CD8-positive, alpha-beta memory T cell (primary cell): ENCODE measurements at regions not wholly inside any gene's neighbourhood (a gene's known extent, or its start where the extent isn't known, plus 50 kb on each side); places are given as distances from the start of the nearest gene placed in this dataset.
"Not testable (repeated sequence)": the region's sequence is repeated elsewhere in the genome, so short reads cannot be mapped to it uniquely, and the experiment has no call there.

ENCODE experiments used
- CTCF ChIA-PET: fragments of 350-600 bp; sonication (Branson Sonifier 250); formaldehyde crosslinking; loops from one replicate; lab custom pipeline; 2021; ENCODE audit warnings: antibody characterized with exemption; lab: Charles Lee
- POLR2A ChIA-PET: fragments of 350-600 bp; sonication (Branson Sonifier 250); formaldehyde crosslinking; loops from one replicate; lab custom pipeline; 2021; ENCODE audit warnings: antibody characterized with exemption; lab: Charles Lee
- DNase-seq, 5 donors: peaks; one replicate each; pipeline versions ENCODE4 v3.0.0 to v3.0.0-alpha.2; 2020 to 2022; ENCODE audit warnings: mixed read lengths in 1 of 5
- H3K27ac ChIP-seq: one replicate; pipeline ENCODE4 v1.7.0; 2013; ENCODE audit warnings: low read depth, mild to moderate bottlenecking, low read length, moderate library complexity
- H3K27me3 ChIP-seq: 2 replicates; pipeline ENCODE4 v1.7.0; 2013; ENCODE audit warnings: low read length, mild to moderate bottlenecking; ENCODE audit not compliant: insufficient read depth, poor library complexity, severe bottlenecking
- H3K36me3 ChIP-seq: 2 replicates; pipeline ENCODE4 v1.7.0; 2013; ENCODE audit warnings: mild to moderate bottlenecking, low read length, moderate library complexity; ENCODE audit not compliant: insufficient read depth
- H3K4me1 ChIP-seq: 2 replicates; pipeline ENCODE4 v1.7.0; 2013; ENCODE audit warnings: mild to moderate bottlenecking, low read length, moderate library complexity; ENCODE audit not compliant: insufficient read depth
- H3K4me3 ChIP-seq: 2 replicates; pipeline ENCODE4 v1.7.0; 2013; ENCODE audit warnings: mild to moderate bottlenecking, low read length
- H3K9me3 ChIP-seq: 2 replicates; pipeline ENCODE4 v1.7.0; 2013; ENCODE audit warnings: mild to moderate bottlenecking, low read length
- H3K27ac Mint-ChIP-seq, 8 donors: one replicate each; pipeline ENCODE4 v1.8.0; 2020 to 2021; ENCODE audit warnings: mixed read lengths in 8 of 8, mild to moderate bottlenecking in 6 of 8, inconsistent platforms in 3 of 8, moderate library complexity in 3 of 8
- H3K27me3 Mint-ChIP-seq, 2 donors: one replicate each; pipeline ENCODE4 v1.8.0; 2020 to 2021; ENCODE audit warnings: mixed read lengths in 2 of 2, mild to moderate bottlenecking in 1 of 2, moderate library complexity in 1 of 2
- H3K36me3 Mint-ChIP-seq, 3 donors: one replicate each; pipeline ENCODE4 v1.8.0; 2020 to 2021; ENCODE audit warnings: mixed read lengths in 3 of 3, inconsistent platforms in 1 of 3, mild to moderate bottlenecking in 1 of 3
- H3K4me1 Mint-ChIP-seq, 3 donors: one replicate each; pipeline ENCODE4 v1.8.0; 2020 to 2021; ENCODE audit warnings: mixed read lengths in 3 of 3, inconsistent platforms in 1 of 3, mild to moderate bottlenecking in 1 of 3
- H3K4me3 Mint-ChIP-seq, 7 donors: one replicate each; pipeline ENCODE4 v1.8.0; 2020 to 2021; ENCODE audit warnings: mixed read lengths in 7 of 7, mild to moderate bottlenecking in 6 of 7, moderate library complexity in 4 of 7, inconsistent platforms in 2 of 7
- H3K9me3 Mint-ChIP-seq, 5 donors: one replicate each; pipeline ENCODE4 v1.8.0; 2020 to 2022; ENCODE audit warnings: mixed read lengths in 5 of 5, mild to moderate bottlenecking in 3 of 5, moderate library complexity in 2 of 5, inconsistent platforms in 1 of 5

DNA sequence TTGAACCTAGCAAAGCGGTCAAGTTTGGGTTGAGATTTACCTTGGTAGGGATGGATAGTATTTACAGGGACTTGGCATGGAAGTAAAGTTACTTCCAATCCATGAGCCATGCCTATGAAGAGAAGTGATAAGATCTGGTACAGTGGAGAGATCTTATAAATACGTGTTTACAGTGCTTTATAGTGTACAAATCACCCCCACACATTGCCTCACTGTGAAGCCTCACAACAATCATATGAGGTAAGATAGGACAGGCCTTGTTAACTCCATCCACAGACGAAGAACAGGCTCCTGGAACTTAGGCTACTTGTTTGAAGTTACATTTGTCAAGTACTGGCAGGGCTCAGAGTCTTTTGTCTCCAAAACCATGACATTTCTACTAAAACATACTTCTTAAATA lies 159.8 kb downstream of the PLPPR4 start:
- H3K9me3 Mint-ChIP-seq, result no peaks in the 10 kb centered on the region
- Histone ChIP-seq H3K27me3 (no peaks in the 10 kb centered on the region), H3K36me3 (no peaks in the 10 kb centered on the region), H3K27ac (no peak overlapping the region), H3K9me3 (no peaks in the 10 kb centered on the region), H3K4me3 (no peak overlapping the region), H3K4me1 (no peaks in the 10 kb centered on the region)
- no peak overlapping the region for H3K4me3 Mint-ChIP-seq
- H3K36me3 Mint-ChIP-seq, result no peaks in the 10 kb centered on the region
- no peak for DNase-seq
- no peaks in the 10 kb centered on the region for H3K4me1 Mint-ChIP-seq
- H3K27ac Mint-ChIP-seq, result no peak overlapping the region
- POLR2A ChIA-PET, result no interaction called here
- H3K27me3 Mint-ChIP-seq, result no peaks in the 10 kb centered on the region
- CTCF ChIA-PET, result interaction anchor here (1.9 kb wide), 1 partner anchor 8 kb away, joined by 6 read pairs; no protein-coding TSS in a partner anchor

DNA sequence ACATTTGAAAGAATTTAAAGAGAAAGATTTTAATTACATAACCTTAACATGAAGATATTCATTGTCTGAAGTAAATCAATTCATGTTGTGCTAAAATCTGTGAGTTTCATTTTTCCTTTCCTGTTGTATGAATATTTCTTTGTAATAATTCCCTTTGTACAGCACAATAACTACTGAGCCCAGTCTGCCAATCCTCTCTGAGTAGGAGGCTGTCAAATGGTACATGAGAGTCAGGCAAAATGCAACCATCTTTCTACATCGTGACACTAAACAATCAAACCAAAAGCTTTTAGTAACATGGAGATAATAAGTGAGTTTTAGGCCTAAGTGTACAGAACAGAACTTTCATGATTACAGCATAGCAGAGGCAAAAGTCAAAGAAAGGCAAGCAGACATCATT lies 165.5 kb downstream of the PLPPR4 start:
- no peak overlapping the region for H3K4me3 ChIP-seq
- ChIA-PET POLR2A (no interaction called here), CTCF (no interaction called here)
- Mint-ChIP-seq H3K9me3 (peaks cover 0 to 5% (median 0%) of the 10 kb centered on the region in 5 donors), H3K4me1 (no peaks in the 10 kb centered on the region), H3K4me3 (no peak overlapping the region), H3K27me3 (peaks cover 0 to 7% of the 10 kb centered on the region in 2 donors), H3K27ac (no peak overlapping the region), H3K36me3 (no peaks in the 10 kb centered on the region)
- H3K27me3 ChIP-seq, result no peaks in the 10 kb centered on the region
- H3K9me3 ChIP-seq, result no peaks in the 10 kb centered on the region
- no peaks in the 10 kb centered on the region for H3K36me3 ChIP-seq
- no peak overlapping the region for H3K27ac ChIP-seq
- no peak for DNase-seq
- no peaks in the 10 kb centered on the region for H3K4me1 ChIP-seq

DNA sequence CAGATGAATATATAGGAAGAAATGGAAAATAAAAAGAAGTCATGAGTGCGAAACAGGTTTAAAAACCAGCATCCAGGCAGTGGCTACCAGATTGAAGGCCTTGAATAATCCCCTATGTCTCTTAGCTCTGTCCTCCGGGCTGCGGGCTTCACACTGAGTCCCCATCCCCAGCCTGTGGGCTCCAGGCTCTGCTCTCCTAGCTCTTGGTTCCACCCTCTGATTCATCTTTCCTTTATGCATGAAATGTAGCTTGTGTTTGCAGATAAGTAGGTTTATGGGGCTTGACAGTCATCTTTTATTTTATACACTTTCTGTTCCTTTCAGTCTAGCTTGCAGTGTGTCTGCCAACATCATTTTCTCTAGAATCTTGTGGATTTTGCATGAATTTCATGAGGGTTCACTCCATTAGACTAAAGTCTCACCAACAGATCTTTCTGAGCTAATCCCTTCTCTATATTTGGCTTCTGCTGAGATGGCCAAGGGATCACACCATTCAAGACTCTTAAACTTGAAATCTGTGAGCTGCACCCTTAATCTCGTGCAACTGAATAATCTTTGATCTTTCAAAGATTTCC lies 174.5 kb downstream of the PLPPR4 start:
- ChIA-PET CTCF (no interaction called here), POLR2A (no interaction called here)
- H3K36me3 Mint-ChIP-seq, result no peaks in the 10 kb centered on the region
- Histone ChIP-seq H3K9me3 (no peaks in the 10 kb centered on the region), H3K36me3 (no peaks in the 10 kb centered on the region), H3K4me3 (no peak overlapping the region), H3K27me3 (no peaks in the 10 kb centered on the region), H3K27ac (no peak overlapping the region), H3K4me1 (no peaks in the 10 kb centered on the region)
- no peaks in the 10 kb centered on the region for H3K27me3 Mint-ChIP-seq
- peaks cover 0 to 7% (median 0%) of the 10 kb centered on the region in 3 donors for H3K4me1 Mint-ChIP-seq
- no peak for DNase-seq
- no peak overlapping the region for H3K4me3 Mint-ChIP-seq
- peaks cover 0 to 2% (median 0%) of the 10 kb centered on the region in 5 donors for H3K9me3 Mint-ChIP-seq
- H3K27ac Mint-ChIP-seq, result no peak overlapping the region

DNA sequence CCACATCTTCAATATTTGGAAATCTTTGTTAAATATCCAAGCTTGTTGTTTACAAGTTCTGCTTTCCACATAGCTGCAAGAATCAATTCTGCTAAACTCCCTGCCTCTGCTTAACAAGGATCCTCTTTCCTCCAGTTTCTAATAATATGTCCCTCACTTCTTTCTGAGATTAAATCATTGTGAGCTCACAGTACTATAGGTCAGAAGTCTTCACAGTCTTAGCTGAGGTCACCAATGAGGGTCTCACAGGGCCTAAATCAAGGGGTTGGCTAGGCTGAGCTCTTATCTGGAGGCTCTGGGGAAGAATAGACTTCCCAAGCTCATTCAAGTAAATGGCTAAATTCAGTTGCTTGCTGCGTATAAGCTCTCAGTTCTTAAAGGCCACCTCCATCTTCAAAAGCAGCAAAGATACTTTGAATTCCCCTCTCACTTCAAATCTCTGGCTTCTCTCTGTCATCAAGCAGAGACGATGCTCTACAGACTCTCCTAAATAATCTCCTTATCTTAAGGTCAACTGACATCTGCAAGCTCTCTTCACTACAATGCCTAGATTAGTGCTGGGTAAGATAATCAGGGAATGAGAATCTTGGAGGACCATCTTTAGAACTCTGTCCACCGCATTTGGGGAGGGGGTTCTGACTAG lies 175.3 kb downstream of the PLPPR4 start:
- Mint-ChIP-seq H3K4me1 (peaks cover 0 to 7% (median 0%) of the 10 kb centered on the region in 3 donors), H3K9me3 (no peaks in the 10 kb centered on the region), H3K4me3 (no peak overlapping the region), H3K36me3 (no peaks in the 10 kb centered on the region), H3K27ac (no peak overlapping the region), H3K27me3 (peaks cover 0 to 6% of the 10 kb centered on the region in 2 donors)
- no peaks in the 10 kb centered on the region for H3K27me3 ChIP-seq
- ChIA-PET CTCF (no interaction called here), POLR2A (no interaction called here)
- H3K4me3 ChIP-seq, result no peak overlapping the region
- H3K27ac ChIP-seq, result no peak overlapping the region
- DNase-seq, result no peak
- H3K36me3 ChIP-seq, result no peaks in the 10 kb centered on the region
- no peaks in the 10 kb centered on the region for H3K9me3 ChIP-seq
- H3K4me1 ChIP-seq, result no peaks in the 10 kb centered on the region

DNA sequence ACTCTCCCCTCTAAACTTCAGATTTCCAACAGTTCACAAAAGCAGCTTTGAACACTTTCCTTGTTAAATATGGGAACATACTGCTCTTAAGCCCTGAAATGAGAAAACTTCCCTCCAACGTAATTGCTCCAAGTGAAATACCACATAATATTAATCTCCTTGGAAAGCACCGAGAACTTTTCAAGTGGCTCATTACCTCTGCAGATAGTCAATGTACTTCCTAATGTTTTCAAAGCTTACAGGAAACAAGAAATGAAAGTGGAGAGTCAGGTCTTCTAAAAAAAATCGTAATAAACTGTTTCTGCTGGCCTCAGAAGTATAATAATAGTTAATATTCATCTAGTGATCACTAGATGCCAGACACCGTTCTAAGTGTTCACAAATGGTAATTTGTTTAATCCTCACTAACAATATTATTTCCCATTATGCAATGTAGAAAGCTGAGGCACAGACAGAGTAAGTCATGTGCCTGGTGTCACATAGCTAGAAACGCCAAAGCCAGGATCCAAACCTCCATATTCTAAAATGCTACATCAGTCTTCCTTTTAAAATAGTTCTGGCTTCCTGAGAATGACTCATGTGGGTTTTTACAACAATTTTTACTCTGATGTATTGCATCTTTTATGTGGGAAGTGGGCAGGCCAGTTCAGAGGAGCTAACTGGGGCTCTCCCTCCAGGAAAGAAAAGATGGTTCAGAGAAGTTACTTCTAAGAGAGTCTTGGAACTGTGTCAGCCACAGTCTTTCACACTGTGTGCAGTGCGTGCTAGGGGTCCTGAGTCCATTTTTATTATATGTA lies 177.2 kb downstream of the PLPPR4 start:
- Histone ChIP-seq H3K27ac (no peak overlapping the region), H3K9me3 (no peaks in the 10 kb centered on the region), H3K27me3 (no peaks in the 10 kb centered on the region), H3K4me3 (no peak overlapping the region), H3K4me1 (no peaks in the 10 kb centered on the region), H3K36me3 (no peaks in the 10 kb centered on the region)
- Mint-ChIP-seq H3K27me3 (peaks cover 0 to 7% of the 10 kb centered on the region in 2 donors), H3K4me3 (no peak overlapping the region), H3K27ac (no peak overlapping the region), H3K4me1 (peaks cover 0 to 7% (median 0%) of the 10 kb centered on the region in 3 donors), H3K36me3 (no peaks in the 10 kb centered on the region), H3K9me3 (no peaks in the 10 kb centered on the region)
- CTCF ChIA-PET, result no interaction called here
- POLR2A ChIA-PET, result no interaction called here
- DNase-seq, result no peak

DNA sequence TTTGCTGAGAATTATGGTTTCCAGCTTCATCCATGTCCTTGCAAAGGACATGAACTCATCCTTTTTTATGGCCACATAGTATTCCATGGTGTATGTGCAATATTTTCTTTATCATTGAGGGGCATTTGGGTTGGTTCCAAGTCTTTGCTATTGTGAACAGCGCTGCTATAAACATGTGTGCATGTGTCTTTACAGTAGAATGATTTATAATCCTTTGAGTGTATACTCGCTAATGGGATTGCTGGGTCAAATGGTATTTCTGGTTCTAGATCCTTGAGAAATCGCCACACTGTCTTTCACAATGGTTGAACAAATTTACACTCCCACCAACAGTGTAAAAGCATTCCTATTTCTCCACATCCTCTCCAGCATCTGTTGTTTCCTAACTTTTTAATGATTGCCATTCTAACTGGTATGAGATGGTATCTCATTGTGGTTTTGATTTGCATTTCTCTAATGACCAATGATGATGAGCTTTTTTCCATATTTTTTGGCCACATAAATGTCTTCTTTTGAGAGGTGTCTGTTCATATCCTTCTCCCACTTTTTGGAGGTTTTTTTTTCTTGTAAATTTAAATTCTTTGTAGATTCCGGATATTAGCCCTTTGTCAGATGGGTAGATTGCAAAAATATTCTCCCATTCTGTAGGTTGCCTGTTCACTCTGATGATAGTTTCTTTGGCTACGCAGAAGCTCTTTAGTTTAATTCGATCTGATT lies 180.1 kb downstream of the PLPPR4 start:
- H3K4me3 Mint-ChIP-seq, H3K36me3 Mint-ChIP-seq, H3K4me1 ChIP-seq, H3K9me3 Mint-ChIP-seq, H3K27ac Mint-ChIP-seq, H3K4me3 ChIP-seq, DNase-seq, CTCF ChIA-PET, H3K27me3 ChIP-seq, POLR2A ChIA-PET, H3K27ac ChIP-seq, H3K9me3 ChIP-seq, H3K36me3 ChIP-seq, H3K4me1 Mint-ChIP-seq: not testable (repeated sequence)
- peaks cover 0 to 20% of the 10 kb centered on the region in 2 donors for H3K27me3 Mint-ChIP-seq

DNA sequence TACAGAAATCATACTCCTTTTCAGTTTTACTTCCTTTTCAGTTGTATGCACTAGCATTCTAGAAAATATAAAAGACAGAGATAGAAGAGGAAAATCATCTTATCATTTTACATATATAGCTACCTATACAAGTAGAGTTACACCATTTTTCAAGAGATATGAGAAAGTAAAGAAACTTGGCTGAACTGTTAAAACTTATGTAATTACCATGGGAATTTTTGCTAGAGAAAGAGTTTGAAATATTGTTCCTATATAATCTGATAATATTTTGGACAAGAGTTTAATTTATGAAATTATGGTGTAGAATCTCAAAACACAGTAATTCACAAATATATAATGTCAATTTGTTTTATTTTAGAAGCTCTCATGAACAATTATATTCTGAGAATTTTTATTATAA lies 180.8 kb downstream of the PLPPR4 start:
- H3K4me1 Mint-ChIP-seq, result peaks cover 0 to 7% (median 0%) of the 10 kb centered on the region in 3 donors
- H3K36me3 ChIP-seq, result no peaks in the 10 kb centered on the region
- H3K4me3 ChIP-seq, result no peak overlapping the region
- peaks cover 0 to 20% of the 10 kb centered on the region in 2 donors for H3K27me3 Mint-ChIP-seq
- no peak overlapping the region for H3K4me3 Mint-ChIP-seq
- no peaks in the 10 kb centered on the region for H3K9me3 Mint-ChIP-seq
- H3K36me3 Mint-ChIP-seq, result no peaks in the 10 kb centered on the region
- ChIA-PET CTCF (no interaction called here), POLR2A (no interaction called here)
- H3K27ac Mint-ChIP-seq, result no peak overlapping the region
- H3K27me3 ChIP-seq, result no peaks in the 10 kb centered on the region
- no peak for DNase-seq
- no peaks in the 10 kb centered on the region for H3K9me3 ChIP-seq
- H3K27ac ChIP-seq, result no peak overlapping the region
- no peaks in the 10 kb centered on the region for H3K4me1 ChIP-seq

DNA sequence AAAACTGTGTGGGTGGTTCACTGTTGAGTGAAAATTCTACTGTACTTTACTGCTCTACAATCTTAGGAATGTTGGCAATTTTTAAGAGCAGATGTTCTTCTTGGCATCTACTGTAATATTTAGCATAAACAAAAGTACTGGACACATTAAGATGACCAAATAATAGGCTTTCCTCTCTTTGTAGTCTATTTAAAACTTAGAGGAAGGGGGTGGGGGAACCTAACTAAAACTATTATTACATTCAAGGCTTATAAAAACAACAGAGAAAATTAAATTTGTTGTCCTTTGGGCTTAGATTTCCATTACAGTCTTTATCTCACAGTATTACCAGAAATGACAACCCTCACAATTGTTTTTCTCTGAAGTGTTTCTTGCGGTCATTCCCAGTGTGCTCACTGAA lies 181.2 kb downstream of the PLPPR4 start:
- Mint-ChIP-seq H3K4me1 (peaks cover 0 to 7% (median 0%) of the 10 kb centered on the region in 3 donors), H3K27me3 (peaks cover 0 to 20% of the 10 kb centered on the region in 2 donors), H3K27ac (no peak overlapping the region), H3K9me3 (no peaks in the 10 kb centered on the region), H3K4me3 (no peak overlapping the region), H3K36me3 (no peaks in the 10 kb centered on the region)
- Histone ChIP-seq H3K27ac (no peak overlapping the region), H3K36me3 (no peaks in the 10 kb centered on the region), H3K4me1 (no peaks in the 10 kb centered on the region), H3K27me3 (no peaks in the 10 kb centered on the region), H3K4me3 (no peak overlapping the region), H3K9me3 (no peaks in the 10 kb centered on the region)
- DNase-seq, result no peak
- CTCF ChIA-PET, result no interaction called here
- POLR2A ChIA-PET, result no interaction called here
